ENCODE measurements at regions not wholly inside any gene's neighbourhood (a gene's known extent, or its start where the extent isn't known, plus 50 kb on each side); places are given as distances from the start of the nearest gene placed in this dataset.
"Not testable (repeated sequence)": the region's sequence is repeated elsewhere in the genome, so short reads cannot be mapped to it uniquely, and the experiment has no call there.

DNA sequence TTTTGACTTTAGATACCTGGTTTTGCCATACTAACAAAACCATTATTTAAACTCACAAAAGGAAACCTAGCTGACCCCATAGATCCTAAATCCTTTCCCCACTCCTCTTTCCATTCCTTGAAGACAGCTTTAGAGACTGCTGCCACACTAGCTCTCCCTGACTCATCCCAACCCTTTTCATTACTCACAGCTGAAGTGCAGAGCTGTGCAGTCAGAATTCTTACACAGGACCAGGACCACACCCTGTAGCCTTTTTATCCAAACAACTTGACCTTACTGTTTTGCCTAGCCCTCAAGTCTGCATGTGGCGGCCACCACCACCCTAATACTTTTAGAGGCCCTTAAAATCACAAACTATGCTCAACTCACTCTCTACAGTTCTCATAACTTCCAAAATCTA, 325.1 kb upstream of the KCNMB2 start:
- not testable (repeated sequence) for TF ChIP-seq EZH2 (IDR thresholded peaks at IDR 0.05; ENCODE audit: borderline replicate concordance, low read length)
- TF ChIP-seq, protein P1, sequence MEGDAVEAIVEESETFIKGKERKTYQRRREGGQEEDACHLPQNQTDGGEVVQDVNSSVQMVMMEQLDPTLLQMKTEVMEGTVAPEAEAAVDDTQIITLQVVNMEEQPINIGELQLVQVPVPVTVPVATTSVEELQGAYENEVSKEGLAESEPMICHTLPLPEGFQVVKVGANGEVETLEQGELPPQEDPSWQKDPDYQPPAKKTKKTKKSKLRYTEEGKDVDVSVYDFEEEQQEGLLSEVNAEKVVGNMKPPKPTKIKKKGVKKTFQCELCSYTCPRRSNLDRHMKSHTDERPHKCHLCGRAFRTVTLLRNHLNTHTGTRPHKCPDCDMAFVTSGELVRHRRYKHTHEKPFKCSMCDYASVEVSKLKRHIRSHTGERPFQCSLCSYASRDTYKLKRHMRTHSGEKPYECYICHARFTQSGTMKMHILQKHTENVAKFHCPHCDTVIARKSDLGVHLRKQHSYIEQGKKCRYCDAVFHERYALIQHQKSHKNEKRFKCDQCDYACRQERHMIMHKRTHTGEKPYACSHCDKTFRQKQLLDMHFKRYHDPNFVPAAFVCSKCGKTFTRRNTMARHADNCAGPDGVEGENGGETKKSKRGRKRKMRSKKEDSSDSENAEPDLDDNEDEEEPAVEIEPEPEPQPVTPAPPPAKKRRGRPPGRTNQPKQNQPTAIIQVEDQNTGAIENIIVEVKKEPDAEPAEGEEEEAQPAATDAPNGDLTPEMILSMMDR (conservative IDR thresholded peaks at IDR 0.05 in 1 of 2, IDR thresholded peaks at IDR 0.05 in 1 of 2; ENCODE audit: extremely low read depth in 1 of 2, insufficient read depth in 1 of 2, low read depth in 1 of 2, low read length in 2 of 2), result not testable (repeated sequence)

All from mammary epithelial cell (primary cell).